Thyroid gland (tissue), 4 donors: ENCODE measurements at regions not wholly inside any gene's neighbourhood (a gene's known extent, or its start where the extent isn't known, plus 50 kb on each side); places are given as distances from the start of the nearest gene placed in this dataset.

Experiments
- CTCF ChIP-seq, 6 experiments: fragments of 200-600 bp in 3 of 6; fragments of 450-650 bp in 3 of 6; sonication (generic) in 3 of 6; IDR thresholded peaks; one replicate each; pipeline ENCODE4 v1.5.1; 2016 to 2019; ENCODE audit warnings: antibody characterized with exemption in 6 of 6, mild to moderate bottlenecking in 2 of 6, inconsistent platforms in 1 of 6, moderate library complexity in 1 of 6
- POLR2A ChIP-seq, 2 donors: fragments of 450-650 bp; IDR thresholded peaks; one replicate each; pipeline ENCODE4 v1.6.1; 2017; ENCODE audit warnings: antibody characterized with exemption in 2 of 2, mild to moderate bottlenecking in 2 of 2, moderate library complexity in 1 of 2

DNA sequence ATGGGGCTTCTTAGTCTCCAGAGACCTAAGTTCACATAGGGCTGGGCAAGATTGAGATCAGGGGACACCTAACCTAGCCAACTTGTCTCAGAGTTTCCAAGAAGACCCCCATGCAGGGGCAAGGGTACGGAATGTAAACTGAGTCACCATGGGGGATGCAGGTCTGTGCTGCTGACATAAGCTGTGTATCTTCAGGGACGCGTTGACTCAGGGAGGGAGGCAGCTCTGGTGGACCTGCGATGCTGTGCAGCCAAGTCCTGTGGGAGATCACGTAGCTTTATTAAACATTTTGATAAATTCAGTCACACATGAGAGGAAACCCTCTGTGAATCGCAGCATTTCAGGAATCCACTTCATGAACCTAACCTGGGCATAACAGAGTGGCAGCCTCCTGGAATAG is 216.0 kb downstream of the ANKRD30B start:
- TF ChIP-seq POLR2A (IDR thresholded peaks at IDR 0.05) (no peak), CTCF (IDR thresholded peaks at IDR 0.05) (no peak)
